CD14-positive monocyte (primary cell): ENCODE measurements at regions not wholly inside any gene's neighbourhood (a gene's known extent, or its start where the extent isn't known, plus 50 kb on each side); places are given as distances from the start of the nearest gene placed in this dataset.
A peak's percentile ranks its signal among the peaks of the same experiment; 100 is the strongest.

Experiments used
- DNase-seq, 3 donors: peaks; one replicate each; pipeline ENCODE4 v3.0.0-alpha.2; 2011 to 2022
- H2AFZ ChIP-seq: 2 replicates; pipeline ENCODE4 v1.6.0; 2012; ENCODE audit warnings: mild to moderate bottlenecking, low read depth, low read length, inconsistent platforms; ENCODE audit not compliant: insufficient read depth, poor library complexity, severe bottlenecking
- H3K27ac ChIP-seq, 2 donors: 1 replicate in 1 of 2; 2 replicates in 1 of 2; pipeline ENCODE4 v1.5.1; 2012 to 2013; ENCODE audit warnings: low read length in 2 of 2, control low read depth in 1 of 2, inconsistent platforms in 1 of 2, low read depth in 1 of 2, mild to moderate bottlenecking in 1 of 2
- H3K27me3 ChIP-seq, 2 donors: one replicate each; pipeline versions ENCODE4 v1.6.0 to v1.6.1; 2011 to 2013; ENCODE audit warnings: low read length in 2 of 2; ENCODE audit not compliant: control insufficient read depth in 2 of 2, insufficient read depth in 2 of 2
- H3K36me3 ChIP-seq, 2 donors: replicated peaks in 1 of 2; 1 replicate in 1 of 2; 2 replicates in 1 of 2; pipeline versions ENCODE4 v1.5.1 to v1.6.1; 2012 to 2013; ENCODE audit warnings: low read length in 2 of 2, control low read depth in 1 of 2, inconsistent platforms in 1 of 2, mild to moderate bottlenecking in 1 of 2; ENCODE audit not compliant: insufficient read depth in 2 of 2, control insufficient read depth in 1 of 2
- H3K4me1 ChIP-seq, 2 donors: 1 replicate in 1 of 2; 2 replicates in 1 of 2; pipeline versions ENCODE4 v1.5.1 to v1.6.1; 2012 to 2013; ENCODE audit warnings: low read length in 2 of 2, control low read depth in 1 of 2, inconsistent platforms in 1 of 2, mild to moderate bottlenecking in 1 of 2, moderate library complexity in 1 of 2; ENCODE audit not compliant: insufficient read depth in 2 of 2, control insufficient read depth in 1 of 2
- H3K4me2 ChIP-seq: replicated peaks from 2 replicates; pipeline ENCODE3; 2012; ENCODE audit warnings: low read length, moderate library complexity, mild to moderate bottlenecking; ENCODE audit not compliant: poor library complexity, severe bottlenecking; ENCODE audit errors: extremely low read depth
- H3K4me3 ChIP-seq, 3 experiments: fragments of 200-600 bp in 1 of 3; sonication (generic) in 1 of 3; replicated peaks in 1 of 3; 1 replicate in 2 of 3; 2 replicates in 1 of 3; pipeline ENCODE4 v1.5.1; 2011 to 2013; ENCODE audit warnings: low read length in 3 of 3, mild to moderate bottlenecking in 3 of 3, control low read depth in 2 of 3, low read depth in 2 of 3, inconsistent platforms in 1 of 3, moderate library complexity in 1 of 3
- H3K79me2 ChIP-seq: 2 replicates; pipeline ENCODE4 v1.6.0; 2012; ENCODE audit warnings: mild to moderate bottlenecking, control low read depth, inconsistent platforms, low read length, moderate library complexity; ENCODE audit not compliant: insufficient read depth
- H3K9ac ChIP-seq: 2 replicates; pipeline ENCODE4 v1.6.0; 2017; ENCODE audit warnings: low read length, mild to moderate bottlenecking; ENCODE audit not compliant: insufficient read depth, poor library complexity, severe bottlenecking
- H3K9me3 ChIP-seq, 2 donors: replicated peaks in 1 of 2; 1 replicate in 1 of 2; 2 replicates in 1 of 2; pipeline versions ENCODE4 v1.5.1 to v1.6.1; 2012 to 2013; ENCODE audit warnings: low read length in 2 of 2, control low read depth in 1 of 2; ENCODE audit not compliant: control insufficient read depth in 1 of 2, insufficient read depth in 1 of 2
- H4K20me1 ChIP-seq: 2 replicates; pipeline ENCODE4 v1.6.0; 2012; ENCODE audit warnings: mild to moderate bottlenecking, low read length, control low read depth, moderate library complexity; ENCODE audit not compliant: insufficient read depth
- H3K27ac Mint-ChIP-seq, 7 donors: one replicate each; pipeline ENCODE4 v1.8.0; 2020; ENCODE audit warnings: mild to moderate bottlenecking in 7 of 7, mixed read lengths in 7 of 7, moderate library complexity in 6 of 7, inconsistent platforms in 2 of 7
- H3K27me3 Mint-ChIP-seq, 3 donors: one replicate each; pipeline ENCODE4 v1.8.0; 2021 to 2022; ENCODE audit warnings: low read depth in 3 of 3, mild to moderate bottlenecking in 3 of 3, mixed read lengths in 3 of 3, moderate library complexity in 3 of 3, inconsistent platforms in 1 of 3
- H3K36me3 Mint-ChIP-seq, 2 donors: one replicate each; pipeline ENCODE4 v1.8.0; 2020; ENCODE audit warnings: mixed read lengths in 2 of 2, inconsistent platforms in 1 of 2, mild to moderate bottlenecking in 1 of 2
- H3K4me1 Mint-ChIP-seq: one replicate; pipeline ENCODE4 v1.8.0; 2020; ENCODE audit warnings: mild to moderate bottlenecking, mixed read lengths
- H3K4me3 Mint-ChIP-seq, 2 donors: one replicate each; pipeline ENCODE4 v1.8.0; 2020; ENCODE audit warnings: mild to moderate bottlenecking in 2 of 2, mixed read lengths in 2 of 2, moderate library complexity in 1 of 2
- H3K9me3 Mint-ChIP-seq, 7 donors: one replicate each; pipeline ENCODE4 v1.8.0; 2020 to 2022; ENCODE audit warnings: mixed read lengths in 7 of 7, mild to moderate bottlenecking in 6 of 7, moderate library complexity in 6 of 7, inconsistent platforms in 2 of 7
- WGBS: methylation state at CpG from one replicate; pipeline ENCODE4 v1.1.5; 2013; ENCODE audit warnings: missing lambda C conversion rate; ENCODE audit not compliant: insufficient coverage; 5-methylcytosine and 5-hydroxymethylcytosine counted together
- intact Hi-C, 2 donors: fragments of 100-400 bp; cut with micrococcal nuclease; formaldehyde crosslinking; loops; one replicate each; pipeline versions ENCODE4 v1.15.0 to v1.15.1; 2023
- TF ChIP-seq, protein P1 (sequence below): fragments of 200-600 bp; IDR thresholded peaks from one replicate; pipeline ENCODE4 v1.8.0; 2022; ENCODE audit warnings: antibody characterized with exemption, mild to moderate bottlenecking

GRCh38 chr3:115520651-115521245 is 102.6 kb upstream of the GAP43 start:
- TF ChIP-seq, protein P1, sequence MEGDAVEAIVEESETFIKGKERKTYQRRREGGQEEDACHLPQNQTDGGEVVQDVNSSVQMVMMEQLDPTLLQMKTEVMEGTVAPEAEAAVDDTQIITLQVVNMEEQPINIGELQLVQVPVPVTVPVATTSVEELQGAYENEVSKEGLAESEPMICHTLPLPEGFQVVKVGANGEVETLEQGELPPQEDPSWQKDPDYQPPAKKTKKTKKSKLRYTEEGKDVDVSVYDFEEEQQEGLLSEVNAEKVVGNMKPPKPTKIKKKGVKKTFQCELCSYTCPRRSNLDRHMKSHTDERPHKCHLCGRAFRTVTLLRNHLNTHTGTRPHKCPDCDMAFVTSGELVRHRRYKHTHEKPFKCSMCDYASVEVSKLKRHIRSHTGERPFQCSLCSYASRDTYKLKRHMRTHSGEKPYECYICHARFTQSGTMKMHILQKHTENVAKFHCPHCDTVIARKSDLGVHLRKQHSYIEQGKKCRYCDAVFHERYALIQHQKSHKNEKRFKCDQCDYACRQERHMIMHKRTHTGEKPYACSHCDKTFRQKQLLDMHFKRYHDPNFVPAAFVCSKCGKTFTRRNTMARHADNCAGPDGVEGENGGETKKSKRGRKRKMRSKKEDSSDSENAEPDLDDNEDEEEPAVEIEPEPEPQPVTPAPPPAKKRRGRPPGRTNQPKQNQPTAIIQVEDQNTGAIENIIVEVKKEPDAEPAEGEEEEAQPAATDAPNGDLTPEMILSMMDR, result no peak
- Histone ChIP-seq H3K9ac (no peak overlapping the region), H2AFZ (no peak overlapping the region), H3K9me3 (no peaks in the 10 kb centered on the region), H3K36me3 (no peaks in the 10 kb centered on the region), H3K4me3 (no peak overlapping the region), H4K20me1 (no peaks in the 10 kb centered on the region), H3K27me3 (no peaks in the 10 kb centered on the region), H3K79me2 (no peaks in the 10 kb centered on the region), H3K4me2 (no peak overlapping the region), H3K27ac (no peak overlapping the region), H3K4me1 (no peaks in the 10 kb centered on the region)
- Mint-ChIP-seq H3K4me1 (no peaks in the 10 kb centered on the region), H3K9me3 (peaks cover 0 to 3% (median 0%) of the 10 kb centered on the region in 7 donors), H3K27ac (no peak overlapping the region), H3K36me3 (no peaks in the 10 kb centered on the region), H3K27me3 (peaks cover 0 to 2% (median 1%) of the 10 kb centered on the region in 3 donors), H3K4me3 (peak overlapping the region in 1 of 2 donors; percentile 3)
- DNase-seq, result no peak
- intact Hi-C loops, result no loop called here

GRCh38 chr3:115523458-115523857 is 99.9 kb upstream of the GAP43 start:
- H3K27ac ChIP-seq, result no peak overlapping the region
- H3K9me3 Mint-ChIP-seq, result peaks cover 0 to 5% (median 1%) of the 10 kb centered on the region in 7 donors
- H3K9ac ChIP-seq, result no peak overlapping the region
- peaks cover 1 to 2% (median 1%) of the 10 kb centered on the region in 3 donors for H3K27me3 Mint-ChIP-seq
- no peak overlapping the region for H3K4me2 ChIP-seq
- H3K36me3 Mint-ChIP-seq, result no peaks in the 10 kb centered on the region
- H3K4me1 ChIP-seq, result no peaks in the 10 kb centered on the region
- no peaks in the 10 kb centered on the region for H3K27me3 ChIP-seq
- H3K36me3 ChIP-seq, result no peaks in the 10 kb centered on the region
- intact Hi-C loops, result no loop called here
- TF ChIP-seq, protein P1, result no peak
- H4K20me1 ChIP-seq, result no peaks in the 10 kb centered on the region
- no peak overlapping the region for H3K4me3 ChIP-seq
- 100% methylated on average over 1 of the region's 1 CpG for WGBS
- H2AFZ ChIP-seq, result no peak overlapping the region
- no peaks in the 10 kb centered on the region for H3K9me3 ChIP-seq
- H3K27ac Mint-ChIP-seq, result no peak overlapping the region
- H3K4me1 Mint-ChIP-seq, result no peaks in the 10 kb centered on the region
- DNase-seq, result no peak
- no peak overlapping the region for H3K4me3 Mint-ChIP-seq
- no peaks in the 10 kb centered on the region for H3K79me2 ChIP-seq
